HEK293 (cell line): ENCODE measurements at regions not wholly inside any gene's neighbourhood (a gene's known extent, or its start where the extent isn't known, plus 50 kb on each side); places are given as distances from the start of the nearest gene placed in this dataset.

Source experiments
- CTCF ChIA-PET: fragments of 350-600 bp; formaldehyde crosslinking; extraction: SDS; loops from one replicate; lab custom pipeline; 2021; ENCODE audit warnings: antibody characterized with exemption; lab: Yijun Ruan, JAX
- POLR2A ChIA-PET: fragments of 300-600 bp; formaldehyde crosslinking; extraction: SDS; loops from one replicate; lab custom pipeline; 2020; ENCODE audit warnings: antibody characterized with exemption, inconsistent platforms; lab: Yijun Ruan, JAX
- H3K27ac ChIP-seq: fragments of 200-500 bp; sonication (Bioruptor generic); 2 replicates; pipeline ENCODE4 v1.5.1; 2014; ENCODE audit warnings: low read depth, low read length, control low read depth, inconsistent platforms; ENCODE audit errors: extremely low read depth
- H3K36me3 ChIP-seq, 2 experiments: fragments of 200-500 bp in 1 of 2; sonication (Bioruptor generic) in 1 of 2; 1 replicate in 1 of 2; 2 replicates in 1 of 2; pipeline ENCODE4 v1.5.1; 2014 to 2017; ENCODE audit warnings: inconsistent platforms in 2 of 2, low read length in 2 of 2; ENCODE audit not compliant: control insufficient read depth in 2 of 2, insufficient read depth in 1 of 2
- H3K4me1 ChIP-seq: fragments of 200-500 bp; sonication (Bioruptor generic); 2 replicates; pipeline ENCODE4 v1.5.1; 2014; ENCODE audit warnings: mild to moderate bottlenecking, low read length, inconsistent platforms; ENCODE audit not compliant: control insufficient read depth, insufficient read depth
- H3K4me3 ChIP-seq: 2 replicates; pipeline ENCODE4 v1.5.1; 2011; ENCODE audit warnings: low read depth, mild to moderate bottlenecking, control low read depth, low read length, moderate library complexity
- H3K9me3 ChIP-seq: fragments of 200-500 bp; sonication (Bioruptor generic); 2 replicates; pipeline ENCODE4 v1.5.1; 2014; ENCODE audit warnings: low read depth, low read length, inconsistent platforms; ENCODE audit not compliant: control insufficient read depth, insufficient read depth
- HOXC10 ChIP-seq: sonication (generic); formaldehyde crosslinking; IDR thresholded peaks from 2 replicates; pipeline ENCODE4 v1.8.1; 2023; ENCODE audit warnings: mild to moderate bottlenecking, missing genetic modification reagents
- KLF9 ChIP-seq: fragments of 450-650 bp; formaldehyde crosslinking; IDR thresholded peaks from 2 replicates; pipeline ENCODE4 v1.5.1; 2016; ENCODE audit warnings: missing biosample characterization, missing genetic modification characterization, low read depth
- MYNN ChIP-seq: fragments of 450-650 bp; formaldehyde crosslinking; IDR thresholded peaks from 2 replicates; pipeline ENCODE4 v1.5.1; 2016; ENCODE audit warnings: missing biosample characterization, missing genetic modification characterization, borderline replicate concordance
- MZF1 ChIP-seq: fragments of 450-650 bp; formaldehyde crosslinking; IDR thresholded peaks from 2 replicates; pipeline ENCODE4 v1.5.1; 2017; ENCODE audit warnings: missing biosample characterization, missing genetic modification characterization, borderline replicate concordance
- RBAK ChIP-seq: fragments of 450-650 bp; formaldehyde crosslinking; IDR thresholded peaks from 2 replicates; pipeline ENCODE4 v1.5.1; 2016; ENCODE audit warnings: missing biosample characterization, missing genetic modification characterization
- SP2 ChIP-seq: fragments of 450-650 bp; formaldehyde crosslinking; IDR thresholded peaks from 2 replicates; pipeline ENCODE4 v1.5.1; 2016; ENCODE audit warnings: missing biosample characterization, missing genetic modification characterization
- SP7 ChIP-seq: fragments of 450-650 bp; formaldehyde crosslinking; IDR thresholded peaks from 2 replicates; pipeline ENCODE4 v1.5.1; 2016; ENCODE audit warnings: missing biosample characterization, missing genetic modification characterization
- YY2 ChIP-seq: fragments of 450-650 bp; formaldehyde crosslinking; IDR thresholded peaks from 2 replicates; pipeline ENCODE4 v1.5.1; 2016; ENCODE audit warnings: missing biosample characterization, missing genetic modification characterization
- ZFP37 ChIP-seq: fragments of 450-650 bp; formaldehyde crosslinking; IDR thresholded peaks from 2 replicates; pipeline ENCODE4 v1.5.1; 2016; ENCODE audit warnings: missing biosample characterization, missing genetic modification characterization
- ZNF132 ChIP-seq: fragments of 450-650 bp; formaldehyde crosslinking; IDR thresholded peaks from 2 replicates; pipeline ENCODE4 v1.5.1; 2017; ENCODE audit warnings: missing biosample characterization, missing genetic modification characterization, borderline replicate concordance
- ZNF133 ChIP-seq: fragments of 450-650 bp; formaldehyde crosslinking; IDR thresholded peaks from 2 replicates; pipeline ENCODE4 v1.5.1; 2016; ENCODE audit warnings: missing biosample characterization, missing genetic modification characterization
- ZNF266 ChIP-seq: fragments of 450-650 bp; formaldehyde crosslinking; IDR thresholded peaks from 2 replicates; pipeline ENCODE4 v1.5.1; 2016; ENCODE audit warnings: missing biosample characterization, missing genetic modification characterization, low read depth
- ZNF311 ChIP-seq: fragments of 450-650 bp; formaldehyde crosslinking; IDR thresholded peaks from 2 replicates; pipeline ENCODE4 v1.5.1; 2017; ENCODE audit warnings: missing biosample characterization, missing genetic modification characterization, borderline replicate concordance
- ZNF324 ChIP-seq: fragments of 450-650 bp; formaldehyde crosslinking; IDR thresholded peaks from 2 replicates; pipeline ENCODE4 v1.5.1; 2016; ENCODE audit warnings: missing biosample characterization, missing genetic modification characterization
- ZNF335 ChIP-seq: fragments of 450-650 bp; formaldehyde crosslinking; conservative IDR thresholded peaks from 2 replicates; pipeline ENCODE4 v1.5.1; 2016; ENCODE audit warnings: missing biosample characterization, missing genetic modification characterization
- ZNF394 ChIP-seq: fragments of 450-650 bp; formaldehyde crosslinking; IDR thresholded peaks from 2 replicates; pipeline ENCODE4 v1.5.1; 2016; ENCODE audit warnings: missing biosample characterization, missing genetic modification characterization, mild to moderate bottlenecking, moderate library complexity, borderline replicate concordance
- ZNF404 ChIP-seq: fragments of 450-650 bp; formaldehyde crosslinking; IDR thresholded peaks from 2 replicates; pipeline ENCODE4 v1.5.1; 2017; ENCODE audit warnings: missing biosample characterization, missing genetic modification characterization
- ZNF544 ChIP-seq: fragments of 450-650 bp; formaldehyde crosslinking; IDR thresholded peaks from 2 replicates; pipeline ENCODE4 v1.5.0; 2017; ENCODE audit warnings: missing biosample characterization, missing genetic modification characterization
- ZNF626 ChIP-seq: fragments of 450-650 bp; sonication (Bioruptor Pico); formaldehyde crosslinking; IDR thresholded peaks from 2 replicates; pipeline ENCODE4 v1.5.1; 2018; ENCODE audit warnings: missing biosample characterization, missing genetic modification characterization, inconsistent platforms
- ZNF660 ChIP-seq: fragments of 450-650 bp; IDR thresholded peaks from 2 replicates; pipeline ENCODE4 v1.5.1; 2018; ENCODE audit warnings: missing biosample characterization, mild to moderate bottlenecking, missing genetic modification characterization
- ZNF664 ChIP-seq: fragments of 450-650 bp; formaldehyde crosslinking; IDR thresholded peaks from 2 replicates; pipeline ENCODE4 v1.5.1; 2016; ENCODE audit warnings: missing biosample characterization, missing genetic modification characterization
- ZNF792 ChIP-seq: fragments of 450-650 bp; formaldehyde crosslinking; IDR thresholded peaks from 2 replicates; pipeline ENCODE4 v1.5.1; 2016; ENCODE audit warnings: missing biosample characterization, missing genetic modification characterization
- TF ChIP-seq, protein P1 (sequence below): fragments of 450-650 bp; formaldehyde crosslinking; IDR thresholded peaks from 2 replicates; pipeline ENCODE4 v1.5.1; 2016; ENCODE audit warnings: missing biosample characterization, missing genetic modification characterization
- TF ChIP-seq, protein P2 (sequence below): IDR thresholded peaks from 2 replicates; pipeline ENCODE4 v1.6.1; 2011; ENCODE audit warnings: mild to moderate bottlenecking, low read depth, low read length, borderline replicate concordance
- TF ChIP-seq, protein P3 (sequence below): fragments of 450-650 bp; formaldehyde crosslinking; IDR thresholded peaks from 2 replicates; pipeline ENCODE4 v1.5.1; 2016; ENCODE audit warnings: missing biosample characterization, missing genetic modification characterization
- TF ChIP-seq, protein P4 (sequence below): fragments of 450-650 bp; formaldehyde crosslinking; IDR thresholded peaks from 2 replicates; pipeline ENCODE4 v1.5.1; 2016; ENCODE audit warnings: missing biosample characterization, missing genetic modification characterization

DNA sequence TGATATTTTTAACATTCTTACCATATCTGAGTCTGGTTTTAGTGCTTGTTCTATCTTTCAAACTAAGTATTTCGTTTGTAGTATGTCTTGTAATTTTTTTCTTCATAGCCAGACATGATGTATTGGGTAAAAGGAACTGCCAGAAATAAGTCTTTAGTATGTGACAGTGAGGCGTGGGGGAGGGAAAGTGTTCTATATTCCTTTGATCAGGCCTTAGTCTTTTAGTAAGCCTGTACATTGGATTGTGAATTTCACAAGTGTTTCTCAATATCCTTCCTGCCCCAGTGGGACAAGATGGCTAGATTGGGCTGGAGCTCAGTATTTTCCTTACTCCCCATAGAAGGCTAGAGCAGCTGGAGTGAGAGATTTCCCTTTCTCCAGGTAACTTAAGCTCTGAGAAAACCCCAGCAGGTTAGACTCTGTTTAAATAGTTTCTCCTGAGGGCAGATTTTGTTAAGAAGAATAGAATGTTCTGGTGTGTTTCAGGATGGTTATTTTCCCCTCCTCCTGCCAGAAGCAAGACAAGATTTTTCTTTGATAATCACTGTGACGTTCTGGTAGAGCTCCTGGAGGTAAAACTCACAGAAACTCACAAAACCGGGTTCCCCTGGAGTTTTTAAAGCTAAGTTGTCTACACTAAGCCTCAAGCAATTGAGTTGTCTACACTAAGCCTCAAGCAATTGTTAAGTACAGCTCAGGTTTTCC, 140.7 kb upstream of the ARPP21 start:
- CTCF ChIA-PET, result no interaction called here
- Histone ChIP-seq H3K27ac (no peak overlapping the region), H3K4me1 (no peaks in the 10 kb centered on the region), H3K9me3 (no peaks in the 10 kb centered on the region), H3K4me3 (no peak overlapping the region), H3K36me3 (no peaks in the 10 kb centered on the region)
- TF ChIP-seq, protein P1, sequence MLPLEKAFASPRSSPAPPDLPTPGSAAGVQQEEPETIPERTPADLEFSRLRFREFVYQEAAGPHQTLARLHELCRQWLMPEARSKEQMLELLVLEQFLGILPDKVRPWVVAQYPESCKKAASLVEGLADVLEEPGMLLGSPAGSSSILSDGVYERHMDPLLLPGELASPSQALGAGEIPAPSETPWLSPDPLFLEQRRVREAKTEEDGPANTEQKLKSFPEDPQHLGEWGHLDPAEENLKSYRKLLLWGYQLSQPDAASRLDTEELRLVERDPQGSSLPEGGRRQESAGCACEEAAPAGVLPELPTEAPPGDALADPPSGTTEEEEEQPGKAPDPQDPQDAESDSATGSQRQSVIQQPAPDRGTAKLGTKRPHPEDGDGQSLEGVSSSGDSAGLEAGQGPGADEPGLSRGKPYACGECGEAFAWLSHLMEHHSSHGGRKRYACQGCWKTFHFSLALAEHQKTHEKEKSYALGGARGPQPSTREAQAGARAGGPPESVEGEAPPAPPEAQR, result no peak
- TF ChIP-seq ZNF324 (tag by site-specific recombination) (no peak), ZFP37 (tag by site-specific recombination) (no peak), SP2 (tag by site-specific recombination) (no peak), HOXC10 (CRISPR knock-in tag) (no peak), MZF1 (tag by site-specific recombination) (no peak), ZNF664 (tag by site-specific recombination) (no peak)
- TF ChIP-seq, protein P2, sequence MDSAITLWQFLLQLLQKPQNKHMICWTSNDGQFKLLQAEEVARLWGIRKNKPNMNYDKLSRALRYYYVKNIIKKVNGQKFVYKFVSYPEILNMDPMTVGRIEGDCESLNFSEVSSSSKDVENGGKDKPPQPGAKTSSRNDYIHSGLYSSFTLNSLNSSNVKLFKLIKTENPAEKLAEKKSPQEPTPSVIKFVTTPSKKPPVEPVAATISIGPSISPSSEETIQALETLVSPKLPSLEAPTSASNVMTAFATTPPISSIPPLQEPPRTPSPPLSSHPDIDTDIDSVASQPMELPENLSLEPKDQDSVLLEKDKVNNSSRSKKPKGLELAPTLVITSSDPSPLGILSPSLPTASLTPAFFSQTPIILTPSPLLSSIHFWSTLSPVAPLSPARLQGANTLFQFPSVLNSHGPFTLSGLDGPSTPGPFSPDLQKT, result no peak
- TF ChIP-seq, protein P3, sequence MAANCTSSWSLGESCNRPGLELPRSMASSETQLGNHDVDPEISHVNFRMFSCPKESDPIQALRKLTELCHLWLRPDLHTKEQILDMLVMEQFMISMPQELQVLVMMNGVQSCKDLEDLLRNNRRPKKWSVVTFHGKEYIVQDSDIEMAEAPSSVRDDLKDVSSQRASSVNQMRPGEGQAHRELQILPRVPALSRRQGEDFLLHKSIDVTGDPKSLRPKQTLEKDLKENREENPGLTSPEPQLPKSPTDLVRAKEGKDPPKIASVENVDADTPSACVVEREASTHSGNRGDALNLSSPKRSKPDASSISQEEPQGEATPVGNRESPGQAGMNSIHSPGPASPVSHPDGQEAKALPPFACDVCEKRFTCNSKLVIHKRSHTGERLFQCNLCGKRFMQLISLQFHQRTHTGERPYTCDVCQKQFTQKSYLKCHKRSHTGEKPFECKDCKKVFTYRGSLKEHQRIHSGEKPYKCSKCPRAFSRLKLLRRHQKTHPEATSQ (tag by site-specific recombination), result no peak
- POLR2A ChIA-PET, result no interaction called here

DNA sequence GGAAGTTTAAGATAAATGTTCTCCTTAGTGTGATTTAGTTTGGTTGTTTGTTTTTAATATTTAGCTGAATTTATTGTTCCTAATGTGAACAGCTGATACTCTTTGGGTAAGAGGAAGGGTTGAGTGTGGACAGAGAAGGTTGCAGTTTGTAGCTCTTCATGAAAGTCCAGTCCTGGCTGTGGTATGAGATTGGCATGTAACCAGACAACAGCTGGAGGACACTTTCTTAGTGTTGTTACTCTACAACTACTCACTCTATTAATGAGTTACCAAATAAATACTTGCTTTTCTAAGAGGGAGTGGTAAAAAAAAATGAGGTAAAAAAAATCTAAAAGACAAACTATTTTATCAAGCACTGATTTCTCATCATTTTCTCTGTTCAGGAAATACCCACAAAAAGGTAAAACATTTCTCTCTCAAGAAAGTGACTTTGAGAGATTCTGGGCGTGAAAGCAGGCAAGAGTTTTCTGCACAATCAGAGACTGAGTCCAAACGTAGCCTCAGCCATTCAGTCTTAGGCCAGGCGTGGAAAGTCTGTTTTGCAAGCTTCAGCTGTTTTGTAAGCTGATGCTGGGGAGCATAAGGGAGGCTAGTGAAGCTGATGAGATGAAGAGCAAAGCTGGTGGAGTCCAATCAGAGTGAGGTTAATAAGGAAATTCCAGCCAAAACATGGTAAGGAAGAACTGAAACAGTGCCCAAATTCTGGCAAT, 138.5 kb upstream of the ARPP21 start:
- ChIA-PET POLR2A (no interaction called here), CTCF (no interaction called here)
- H3K36me3 ChIP-seq, result no peaks in the 10 kb centered on the region
- H3K4me3 ChIP-seq, result no peak overlapping the region
- H3K27ac ChIP-seq, result no peak overlapping the region
- no peaks in the 10 kb centered on the region for H3K9me3 ChIP-seq
- H3K4me1 ChIP-seq, result no peaks in the 10 kb centered on the region
- no peak for TF ChIP-seq ZNF404 (tag by site-specific recombination)
- no peak for TF ChIP-seq SP7 (tag by site-specific recombination)
- no peak for TF ChIP-seq ZNF311
- TF ChIP-seq, protein P4, sequence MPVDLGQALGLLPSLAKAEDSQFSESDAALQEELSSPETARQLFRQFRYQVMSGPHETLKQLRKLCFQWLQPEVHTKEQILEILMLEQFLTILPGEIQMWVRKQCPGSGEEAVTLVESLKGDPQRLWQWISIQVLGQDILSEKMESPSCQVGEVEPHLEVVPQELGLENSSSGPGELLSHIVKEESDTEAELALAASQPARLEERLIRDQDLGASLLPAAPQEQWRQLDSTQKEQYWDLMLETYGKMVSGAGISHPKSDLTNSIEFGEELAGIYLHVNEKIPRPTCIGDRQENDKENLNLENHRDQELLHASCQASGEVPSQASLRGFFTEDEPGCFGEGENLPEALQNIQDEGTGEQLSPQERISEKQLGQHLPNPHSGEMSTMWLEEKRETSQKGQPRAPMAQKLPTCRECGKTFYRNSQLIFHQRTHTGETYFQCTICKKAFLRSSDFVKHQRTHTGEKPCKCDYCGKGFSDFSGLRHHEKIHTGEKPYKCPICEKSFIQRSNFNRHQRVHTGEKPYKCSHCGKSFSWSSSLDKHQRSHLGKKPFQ (tag by site-specific recombination), result no peak
- no peak for TF ChIP-seq YY2 (tag by site-specific recombination)
- no peak for TF ChIP-seq ZNF394 (tag by site-specific recombination)
- TF ChIP-seq MYNN (tag by site-specific recombination), result no peak
- no peak for TF ChIP-seq ZNF132 (tag by site-specific recombination)
- no peak for TF ChIP-seq ZNF626 (tag by site-specific recombination)
- no peak for TF ChIP-seq ZNF660 (tag by site-specific recombination)
- TF ChIP-seq ZNF266 (tag by site-specific recombination), result no peak
- no peak for TF ChIP-seq ZNF792
- TF ChIP-seq ZNF335, result no peak
- no peak for TF ChIP-seq ZNF544
- TF ChIP-seq RBAK, result no peak
- TF ChIP-seq KLF9, result no peak
- TF ChIP-seq ZNF133 (tag by site-specific recombination), result no peak
